ENCODE measurements at regions not wholly inside any gene's neighbourhood (a gene's known extent, or its start where the extent isn't known, plus 50 kb on each side); places are given as distances from the start of the nearest gene placed in this dataset.
"Not testable (repeated sequence)": the region's sequence is repeated elsewhere in the genome, so short reads cannot be mapped to it uniquely, and the experiment has no call there.

- DNase-seq (ENCODE audit: low spot score) = peak; percentile 18
Measured at GRCh38 chr10:34015700-34016099, 681.2 kb upstream of the NRP1 start.

DNA sequence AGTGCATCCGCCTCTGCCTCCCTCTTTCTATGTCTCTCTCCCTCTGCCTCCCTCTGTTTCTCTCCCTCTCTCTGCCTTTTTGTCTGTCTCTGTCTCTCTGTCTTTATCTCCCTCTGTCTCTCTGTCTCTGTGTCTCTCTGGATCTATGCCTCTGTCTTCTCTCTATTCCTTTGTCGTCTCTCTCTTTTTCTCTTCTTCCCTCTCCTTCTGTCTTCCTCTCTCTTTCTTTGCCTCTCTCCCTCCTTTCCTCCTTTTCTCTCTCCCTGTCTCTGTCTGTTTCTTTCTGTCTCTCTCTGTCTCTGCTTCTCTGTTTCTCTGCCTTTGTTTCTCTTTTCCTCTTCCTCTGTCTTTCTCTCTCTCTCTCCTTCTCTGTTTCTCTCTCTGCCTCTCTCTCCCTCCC is 678.8 kb upstream of the NRP1 start:
- no peak for DNase-seq (ENCODE audit: low spot score)

DNA sequence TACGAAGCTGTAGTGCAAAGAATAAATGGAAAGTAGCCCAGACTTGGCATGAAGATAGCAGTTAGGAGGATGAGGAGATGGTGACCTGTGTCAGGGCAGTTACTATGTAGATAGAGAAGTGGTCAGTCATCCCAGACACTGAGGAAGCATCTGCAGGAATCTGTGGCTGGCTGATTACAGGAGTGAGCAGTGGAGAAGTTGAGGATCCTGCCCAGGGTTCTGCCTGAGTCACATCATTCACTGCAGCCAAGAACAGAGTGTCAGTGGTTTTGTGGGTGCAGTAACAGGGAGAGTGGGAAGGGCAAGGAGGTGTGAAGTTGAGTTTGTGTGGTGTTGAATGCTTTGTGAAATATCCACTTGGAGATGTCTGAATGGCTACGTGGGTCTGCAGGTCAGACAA is 676.4 kb upstream of the NRP1 start:
- no peak for DNase-seq (ENCODE audit: low spot score)

DNA sequence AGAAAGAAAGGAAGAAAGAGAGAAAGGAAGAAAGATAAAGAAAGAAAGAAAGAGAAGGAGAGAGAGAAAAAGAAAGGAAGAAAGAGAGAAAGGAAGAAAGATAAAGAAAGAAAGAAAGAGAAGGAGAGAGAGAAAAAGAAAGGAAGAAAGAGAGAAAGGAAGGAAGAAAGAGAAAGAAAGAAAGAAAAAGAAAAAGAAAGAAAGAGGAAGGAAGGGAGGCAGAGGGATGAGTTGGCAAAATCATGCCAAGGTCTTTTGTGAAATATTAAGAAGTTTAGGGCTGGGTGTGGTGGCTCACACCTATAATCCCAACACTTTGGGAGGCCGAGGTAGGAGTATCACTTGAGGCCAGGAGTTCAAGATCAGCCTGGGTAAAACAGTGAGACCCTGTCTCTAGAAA is 675.8 kb upstream of the NRP1 start:
- not testable (repeated sequence) for DNase-seq (ENCODE audit: low spot score)

GRCh38 chr10:34008656-34009055 is 674.2 kb upstream of the NRP1 start:
- no peak for DNase-seq (ENCODE audit: low spot score)

GRCh38 chr10:34006471-34006870 is 672.0 kb upstream of the NRP1 start:
- no peak for DNase-seq (ENCODE audit: low spot score)

DNA sequence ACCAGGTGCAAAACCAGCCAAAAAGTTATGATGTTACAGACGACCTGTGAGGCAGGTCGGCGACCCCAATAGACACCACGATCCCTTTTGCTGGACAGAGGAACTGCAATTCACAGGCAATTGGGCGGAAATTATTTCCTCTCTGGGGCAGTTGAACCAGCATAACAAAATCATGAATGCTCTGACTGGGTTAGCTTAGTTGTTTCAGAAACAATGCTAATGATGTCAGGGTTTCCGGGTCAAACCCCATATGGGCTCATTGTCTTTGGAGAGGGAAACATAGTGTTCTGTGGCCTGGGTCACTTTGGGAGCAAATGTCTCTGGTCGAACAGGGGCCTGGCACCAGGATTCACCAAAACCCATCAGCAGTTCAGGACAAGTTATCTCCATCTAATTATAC is 669.1 kb upstream of the NRP1 start:
- no peak for DNase-seq (ENCODE audit: low spot score)

- DNase-seq (ENCODE audit: low spot score) = no peak
Measured at GRCh38 chr10:34002896-34003295, 668.4 kb upstream of the NRP1 start.

DNA sequence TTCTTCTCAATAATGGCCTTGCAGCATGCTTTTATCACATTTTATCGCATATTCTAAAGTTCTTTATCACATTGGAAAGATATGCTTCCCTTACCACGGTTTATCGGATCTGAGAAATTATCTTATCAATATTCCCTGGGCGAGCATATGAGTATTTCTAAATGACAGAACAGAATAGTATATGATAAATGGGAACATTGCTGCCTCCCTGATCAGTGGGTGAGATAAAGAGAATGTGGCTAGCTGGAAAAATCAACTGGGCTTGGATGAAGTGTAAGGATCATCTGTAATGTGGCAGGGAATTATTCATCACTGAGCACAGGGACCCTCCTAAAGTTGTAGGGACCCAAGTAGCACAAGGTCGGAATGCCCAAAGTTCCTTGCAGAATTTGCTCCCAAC is 667.4 kb upstream of the NRP1 start:
- no peak for DNase-seq (ENCODE audit: low spot score)

DNA sequence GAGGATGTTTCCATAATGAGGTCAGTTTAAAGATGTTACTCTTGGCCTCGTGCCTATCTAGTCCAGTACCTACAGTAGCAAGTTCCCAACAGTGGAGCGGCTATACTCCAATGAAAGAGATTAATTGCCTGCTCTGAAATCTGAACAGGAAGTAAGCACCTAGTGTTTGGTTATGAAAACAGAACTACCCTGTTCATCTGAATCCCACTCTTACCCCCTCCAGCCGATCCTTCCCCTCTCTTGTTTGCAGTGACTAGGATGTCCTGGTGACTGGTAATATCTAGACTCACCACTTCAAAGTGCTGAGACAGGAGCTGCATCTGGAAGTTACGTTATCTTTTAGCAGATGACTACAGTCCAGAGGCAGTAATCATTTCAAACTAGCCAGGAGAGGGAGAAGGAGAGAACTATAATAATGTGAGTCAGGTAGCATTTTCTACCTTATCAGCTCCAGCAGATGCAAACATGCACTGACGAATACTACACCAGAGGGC is 666.7 kb upstream of the NRP1 start:
- no peak for DNase-seq (ENCODE audit: low spot score)

- DNase-seq (ENCODE audit: low spot score) = no peak
Measured at GRCh38 chr10:33993917-33994316, 659.5 kb upstream of the NRP1 start.

DNA sequence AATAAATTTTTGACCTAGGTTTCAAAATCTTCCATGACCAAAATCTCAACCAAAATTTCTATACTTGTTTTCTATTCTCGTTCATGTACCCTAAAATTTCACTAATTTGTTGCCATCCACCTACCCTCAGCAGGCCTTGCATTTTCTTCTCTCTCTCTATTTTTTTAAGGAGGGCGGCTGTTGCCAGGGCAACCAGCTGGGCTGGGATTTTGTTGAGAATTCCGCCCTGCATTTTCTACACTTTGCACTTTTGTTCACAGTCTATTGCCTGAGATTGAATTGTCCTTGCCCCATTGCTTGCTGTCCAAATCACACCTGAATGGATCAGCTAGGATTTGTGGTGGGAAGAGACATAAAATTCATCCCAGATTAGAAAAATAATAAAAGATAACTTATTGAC is 657.5 kb upstream of the NRP1 start:
- no peak for DNase-seq (ENCODE audit: low spot score)

DNA sequence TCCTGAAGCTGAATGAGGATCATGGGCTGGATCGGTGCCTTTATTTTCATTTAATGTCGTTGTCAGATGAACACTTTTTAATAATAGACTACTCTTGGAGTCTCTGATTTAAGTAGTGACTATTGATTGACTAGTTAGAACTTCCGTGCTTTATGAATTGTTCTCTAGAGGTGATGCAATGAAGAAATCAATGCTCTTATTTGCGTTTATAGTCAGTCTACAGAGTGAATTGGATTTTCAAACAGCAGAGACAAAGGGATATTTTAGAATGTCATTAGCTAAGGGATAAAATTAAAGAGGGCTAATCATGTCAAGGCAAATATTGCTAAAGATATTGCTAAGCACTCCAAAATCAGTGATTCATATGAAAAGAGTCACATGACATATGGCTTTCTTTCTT is 652.0 kb upstream of the NRP1 start:
- DNase-seq (ENCODE audit: low spot score) = no peak

DNA sequence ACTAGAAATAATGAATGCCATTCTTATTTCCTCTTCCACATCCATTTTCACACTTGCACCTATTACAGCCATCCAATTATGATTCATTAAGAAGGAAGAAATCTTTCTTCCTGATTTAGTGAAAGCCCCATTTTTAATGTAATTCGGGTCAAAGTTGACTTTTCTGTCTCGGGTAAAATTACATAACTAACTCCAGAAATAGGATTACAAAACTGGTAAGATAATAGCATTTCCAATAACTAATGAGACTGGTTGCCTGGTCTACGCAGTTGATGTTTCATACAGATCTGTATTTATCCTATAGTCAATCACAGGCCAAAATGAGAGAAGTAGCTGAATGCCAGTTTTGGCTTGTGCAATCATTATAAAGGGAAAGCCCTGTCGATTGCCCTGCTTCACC is 651.5 kb upstream of the NRP1 start:
- no peak for DNase-seq (ENCODE audit: low spot score)

DNA sequence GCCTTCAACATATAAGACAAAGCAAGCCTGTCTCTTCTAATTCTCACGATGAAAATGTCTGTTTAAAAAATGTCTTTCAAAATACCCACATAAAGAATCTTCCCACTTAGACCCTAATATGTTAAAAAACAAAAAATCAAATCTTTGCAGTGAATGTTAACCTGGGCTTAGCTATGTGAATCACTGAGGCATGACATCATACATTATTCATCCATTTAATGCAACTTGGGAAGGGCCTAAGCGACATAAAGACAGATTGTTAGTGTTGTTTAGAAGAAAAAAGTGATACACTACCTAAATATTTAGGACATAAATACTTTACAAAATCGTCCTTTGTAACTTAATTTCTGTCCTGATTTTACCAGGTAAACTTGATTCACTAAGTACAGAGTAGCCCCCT is 648.5 kb upstream of the NRP1 start:
- DNase-seq (ENCODE audit: low spot score) = no peak

- DNase-seq (ENCODE audit: low spot score) = no peak
Measured at GRCh38 chr10:33981301-33981700, 646.8 kb upstream of the NRP1 start.

- no peak for DNase-seq (ENCODE audit: low spot score)
Measured at GRCh38 chr10:33979195-33979594, 644.7 kb upstream of the NRP1 start.

DNA sequence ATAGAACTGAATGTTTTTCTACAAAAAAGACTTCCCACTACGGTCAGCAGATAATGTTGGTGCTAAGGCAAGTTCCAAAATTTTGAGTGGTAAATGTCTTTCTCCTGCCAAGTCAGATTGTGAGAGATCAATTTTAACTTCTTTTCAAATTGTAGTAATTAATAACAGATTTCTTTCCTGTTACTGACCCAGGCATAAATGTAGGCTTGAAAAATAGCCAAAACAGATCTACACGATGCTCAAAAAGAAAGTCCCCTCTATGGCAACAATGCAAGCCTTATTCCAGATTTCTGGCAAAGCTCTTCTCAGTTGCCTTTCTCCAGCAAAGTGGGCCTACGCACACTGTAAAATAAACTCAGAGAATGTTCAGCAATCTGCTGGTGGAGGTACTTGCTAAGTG is 641.0 kb upstream of the NRP1 start:
- DNase-seq (ENCODE audit: low spot score) = no peak

DNA sequence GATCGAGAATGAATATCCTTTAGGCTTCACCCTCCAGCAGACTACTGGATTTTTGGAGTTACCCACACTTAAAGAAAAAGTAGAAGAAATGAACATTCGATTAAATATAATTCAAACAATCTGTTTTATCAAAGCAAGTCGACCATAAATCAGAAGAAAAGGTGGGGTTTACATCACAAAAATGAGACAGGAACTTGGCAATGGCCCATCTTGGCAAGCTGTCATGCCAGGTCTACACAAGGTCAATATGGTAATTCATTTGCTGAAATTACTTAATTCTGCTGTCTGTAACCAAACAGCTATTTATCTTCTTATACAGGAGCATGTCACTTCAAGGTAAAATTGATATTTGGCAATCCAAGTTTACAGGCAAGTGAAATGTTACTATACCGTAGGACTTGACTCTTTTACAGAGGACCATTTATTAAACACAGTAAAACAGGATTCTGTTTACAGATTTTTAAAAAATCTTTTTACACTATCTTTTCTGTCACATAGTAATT is 640.6 kb upstream of the NRP1 start:
- no peak for DNase-seq (ENCODE audit: low spot score)

DNA sequence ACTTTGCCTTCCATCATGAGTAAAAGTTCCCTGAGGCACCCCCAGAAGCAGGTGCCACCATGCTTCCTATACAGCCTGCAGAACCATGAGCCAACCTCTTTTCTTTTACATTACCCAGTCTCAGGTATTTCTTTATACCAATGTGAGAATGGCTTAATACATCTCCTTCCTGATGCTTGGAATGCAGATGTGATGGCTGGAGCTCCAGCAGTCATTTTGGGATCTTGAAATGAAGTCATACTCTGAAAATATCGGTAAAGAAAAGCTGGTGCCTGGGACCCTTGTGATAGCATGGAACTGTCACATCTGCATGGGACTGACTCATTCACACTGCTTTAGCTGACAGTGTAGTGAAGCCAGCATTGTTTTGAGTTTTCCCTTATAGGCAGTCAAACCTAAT is 634.5 kb upstream of the NRP1 start:
- no peak for DNase-seq (ENCODE audit: low spot score)

DNA sequence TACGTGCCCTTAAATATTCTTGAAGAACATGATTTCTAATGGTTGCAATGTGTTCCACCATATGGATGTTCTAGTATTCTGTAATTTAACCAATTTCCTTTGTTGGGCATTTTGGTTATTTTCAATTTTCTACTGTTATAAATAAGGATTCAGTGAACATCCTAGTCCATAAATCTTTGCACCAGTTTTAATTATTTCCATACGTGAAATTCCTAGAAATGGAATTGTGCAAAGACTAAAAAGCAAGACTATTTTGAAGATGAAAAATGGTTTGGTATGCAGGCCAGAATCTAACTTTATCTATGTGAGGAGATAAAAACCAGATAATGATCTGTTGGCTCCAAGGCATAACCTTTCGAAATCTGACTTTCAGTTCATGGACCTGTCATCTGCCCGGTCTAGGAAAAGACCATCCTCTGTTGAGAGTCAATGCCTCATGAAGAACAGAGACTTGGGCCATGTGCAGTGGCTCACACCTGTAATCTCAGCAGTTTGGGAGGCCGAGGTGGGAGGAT is 633.2 kb upstream of the NRP1 start:
- no peak for DNase-seq (ENCODE audit: low spot score)

- DNase-seq (ENCODE audit: low spot score) = no peak
Measured at GRCh38 chr10:33966946-33967345, 632.5 kb upstream of the NRP1 start.

- DNase-seq (ENCODE audit: low spot score) = no peak
Measured at GRCh38 chr10:33965795-33966581, 631.5 kb upstream of the NRP1 start.

GRCh38 chr10:33963729-33964128 is 629.3 kb upstream of the NRP1 start:
- DNase-seq (ENCODE audit: low spot score) = no peak

Data from RKO (cell line).